LNCaP clone FGC (cell line): ENCODE measurements at regions not wholly inside any gene's neighbourhood (a gene's known extent, or its start where the extent isn't known, plus 50 kb on each side); places are given as distances from the start of the nearest gene placed in this dataset.

Experiments used
- DNase-seq: peaks from one replicate; pipeline ENCODE4 v3.0.0-alpha.2; 2011; ENCODE audit warnings: low read depth
- H3K4me3 ChIP-seq: 2 replicates; pipeline ENCODE4 v1.5.1; 2011; ENCODE audit warnings: mild to moderate bottlenecking, low read depth, low read length, control low read depth
- CTCF ChIP-seq: IDR thresholded peaks from 2 replicates; pipeline ENCODE4 v1.5.1; 2012; ENCODE audit warnings: mild to moderate bottlenecking; ENCODE audit not compliant: control insufficient read depth, insufficient read depth; ENCODE audit errors: extremely low read depth

- DNase-seq = no peak
- H3K4me3 ChIP-seq = no peak overlapping the region
- no peak for TF ChIP-seq CTCF
These were observed 629.6 kb upstream of the MGMT start for GRCh38 chr10:128837478-128837877.

DNA sequence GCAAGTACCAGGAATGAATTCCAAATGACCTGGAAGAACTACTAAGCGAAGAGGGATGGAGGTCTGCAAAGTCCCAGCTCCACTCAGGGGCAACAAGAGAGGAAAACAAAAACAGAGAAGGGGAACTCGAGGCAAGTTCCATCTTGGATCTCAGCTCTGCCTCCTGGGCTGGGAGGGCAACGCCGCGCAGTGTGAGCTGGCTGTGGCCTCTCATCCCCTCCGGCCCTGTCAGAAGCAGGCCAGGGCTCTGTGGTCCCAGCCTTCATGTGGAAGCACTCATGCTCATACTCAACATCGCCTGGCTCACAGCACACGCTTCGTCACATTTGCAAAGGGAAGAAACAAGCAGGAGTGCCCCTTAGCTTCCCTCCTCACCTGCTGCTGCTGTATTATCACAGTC, 627.9 kb upstream of the MGMT start:
- no peak for DNase-seq
- no peak overlapping the region for H3K4me3 ChIP-seq
- TF ChIP-seq CTCF = no peak

- TF ChIP-seq CTCF = no peak
- no peak overlapping the region for H3K4me3 ChIP-seq
- DNase-seq = no peak
These were observed 627.3 kb upstream of the MGMT start for GRCh38 chr10:128839701-128840100.

GRCh38 chr10:128843972-128844371, 623.1 kb upstream of the MGMT start:
- TF ChIP-seq CTCF = peak; percentile 29; the same call in 1 of the 2 replicates
- H3K4me3 ChIP-seq = no peak overlapping the region
- DNase-seq = peak; percentile 37

DNA sequence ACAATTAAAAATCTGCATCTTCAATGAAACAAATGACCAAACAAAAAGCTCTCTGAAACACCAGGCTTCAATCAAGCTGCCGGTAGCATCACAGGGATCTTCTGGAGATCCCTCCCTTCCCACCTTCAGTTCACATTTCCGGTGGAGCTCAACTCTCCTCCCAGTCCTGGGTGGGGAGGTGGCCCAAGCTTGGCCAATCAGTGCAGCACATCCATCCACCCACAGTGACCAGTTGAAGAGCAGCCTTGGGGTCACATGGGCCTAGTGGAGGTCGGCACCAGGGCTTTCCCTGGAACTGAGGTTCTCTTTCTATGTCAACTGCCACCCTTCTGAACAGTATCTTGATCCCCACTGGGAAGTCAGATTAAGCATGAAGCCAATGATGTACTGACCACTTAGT, 620.1 kb upstream of the MGMT start:
- no peak for DNase-seq
- TF ChIP-seq CTCF = no peak
- no peak overlapping the region for H3K4me3 ChIP-seq

GRCh38 chr10:128848810-128849209, 618.2 kb upstream of the MGMT start:
- H3K4me3 ChIP-seq = no peak overlapping the region
- no peak for DNase-seq
- no peak for TF ChIP-seq CTCF

DNA sequence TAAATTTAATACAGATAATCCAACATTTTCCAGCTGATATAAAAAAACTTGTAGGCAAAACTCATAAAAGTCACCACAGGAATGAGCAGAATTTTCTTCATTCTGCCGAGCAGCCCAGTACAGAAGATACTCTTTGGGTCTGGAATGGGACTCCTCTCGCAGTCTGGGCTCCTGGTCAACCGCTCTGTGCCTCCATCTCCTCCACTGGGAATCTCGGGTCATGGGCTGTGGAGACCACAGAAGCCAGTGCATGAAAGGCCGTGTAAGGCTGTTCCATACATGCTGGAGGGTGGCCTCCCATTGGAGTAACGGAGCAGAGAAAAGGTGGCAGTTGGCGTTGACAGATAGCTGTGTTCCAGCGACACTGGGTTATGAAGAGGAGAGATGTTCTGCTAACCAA, 616.4 kb upstream of the MGMT start:
- no peak overlapping the region for H3K4me3 ChIP-seq
- no peak for TF ChIP-seq CTCF
- DNase-seq = no peak
